Suprapubic skin (tissue), 4 donors: ENCODE measurements at regions not wholly inside any gene's neighbourhood (a gene's known extent, or its start where the extent isn't known, plus 50 kb on each side); places are given as distances from the start of the nearest gene placed in this dataset.

Source experiments
- DNase-seq, 2 donors: peaks; one replicate each; pipeline ENCODE4 v3.0.0-alpha.2; 2019; ENCODE audit warnings: low spot score in 2 of 2
- H3K27ac ChIP-seq: fragments of 200-600 bp; sonication (generic); one replicate; pipeline ENCODE4 v1.5.1; 2019
- H3K27me3 ChIP-seq: fragments of 200-600 bp; sonication (generic); one replicate; pipeline ENCODE4 v1.5.1; 2019
- H3K36me3 ChIP-seq: fragments of 200-600 bp; sonication (generic); one replicate; pipeline ENCODE4 v1.5.1; 2019
- H3K4me1 ChIP-seq: fragments of 200-600 bp; sonication (generic); one replicate; pipeline ENCODE4 v1.5.1; 2019
- H3K4me3 ChIP-seq: fragments of 200-600 bp; sonication (generic); one replicate; pipeline ENCODE4 v1.5.1; 2019; ENCODE audit warnings: mild to moderate bottlenecking
- H3K9me3 ChIP-seq: fragments of 200-600 bp; sonication (generic); one replicate; pipeline ENCODE4 v1.5.1; 2019
- EP300 ChIP-seq: sonication (generic); formaldehyde crosslinking; IDR thresholded peaks from one replicate; pipeline ENCODE4 v1.6.1; 2017; ENCODE audit warnings: antibody characterized with exemption
- POLR2A ChIP-seq, 2 donors: fragments of 450-650 bp; IDR thresholded peaks; one replicate each; pipeline ENCODE4 v1.6.1; 2017; ENCODE audit warnings: antibody characterized with exemption in 2 of 2, mild to moderate bottlenecking in 2 of 2, moderate library complexity in 2 of 2
- POLR2AphosphoS5 ChIP-seq, 3 donors: sonication (generic); formaldehyde crosslinking; IDR thresholded peaks; one replicate each; pipeline ENCODE4 v1.6.1; 2017; ENCODE audit warnings: antibody characterized with exemption in 3 of 3
- WGBS: methylation state at CpG from one replicate; pipeline ENCODE4 v1.1.5; 2018; 5-methylcytosine and 5-hydroxymethylcytosine counted together
- TF ChIP-seq, protein P1 (sequence below), 2 donors: fragments of 200-600 bp in 1 of 2; fragments of 450-650 bp in 1 of 2; sonication (generic) in 1 of 2; IDR thresholded peaks; one replicate each; pipeline ENCODE4 v1.5.1; 2016 to 2019; ENCODE audit warnings: antibody characterized with exemption in 2 of 2, mild to moderate bottlenecking in 1 of 2, moderate library complexity in 1 of 2

GRCh38 chr5:58263296-58263695 is 196.6 kb downstream of the PLK2 start:
- no peak overlapping the region for H3K27ac ChIP-seq
- WGBS, result 100% methylated on average over 1 of the region's 1 CpG
- no peaks in the 10 kb centered on the region for H3K9me3 ChIP-seq
- DNase-seq, result no peak
- H3K4me1 ChIP-seq, result peaks cover 5% of the 10 kb centered on the region
- H3K27me3 ChIP-seq, result no peaks in the 10 kb centered on the region
- TF ChIP-seq POLR2AphosphoS5 (IDR thresholded peaks at IDR 0.05) (no peak), POLR2A (IDR thresholded peaks at IDR 0.05) (no peak), EP300 (no peak)
- TF ChIP-seq, protein P1, sequence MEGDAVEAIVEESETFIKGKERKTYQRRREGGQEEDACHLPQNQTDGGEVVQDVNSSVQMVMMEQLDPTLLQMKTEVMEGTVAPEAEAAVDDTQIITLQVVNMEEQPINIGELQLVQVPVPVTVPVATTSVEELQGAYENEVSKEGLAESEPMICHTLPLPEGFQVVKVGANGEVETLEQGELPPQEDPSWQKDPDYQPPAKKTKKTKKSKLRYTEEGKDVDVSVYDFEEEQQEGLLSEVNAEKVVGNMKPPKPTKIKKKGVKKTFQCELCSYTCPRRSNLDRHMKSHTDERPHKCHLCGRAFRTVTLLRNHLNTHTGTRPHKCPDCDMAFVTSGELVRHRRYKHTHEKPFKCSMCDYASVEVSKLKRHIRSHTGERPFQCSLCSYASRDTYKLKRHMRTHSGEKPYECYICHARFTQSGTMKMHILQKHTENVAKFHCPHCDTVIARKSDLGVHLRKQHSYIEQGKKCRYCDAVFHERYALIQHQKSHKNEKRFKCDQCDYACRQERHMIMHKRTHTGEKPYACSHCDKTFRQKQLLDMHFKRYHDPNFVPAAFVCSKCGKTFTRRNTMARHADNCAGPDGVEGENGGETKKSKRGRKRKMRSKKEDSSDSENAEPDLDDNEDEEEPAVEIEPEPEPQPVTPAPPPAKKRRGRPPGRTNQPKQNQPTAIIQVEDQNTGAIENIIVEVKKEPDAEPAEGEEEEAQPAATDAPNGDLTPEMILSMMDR (IDR thresholded peaks at IDR 0.05), result no peak
- no peak overlapping the region for H3K4me3 ChIP-seq
- H3K36me3 ChIP-seq, result no peaks in the 10 kb centered on the region

- TF ChIP-seq POLR2A (IDR thresholded peaks at IDR 0.05) (no peak), EP300 (no peak)
- TF ChIP-seq, protein P1 (IDR thresholded peaks at IDR 0.05), result no peak
- no peak overlapping the region for H3K4me3 ChIP-seq
- no peak overlapping the region for H3K27ac ChIP-seq
- no peaks in the 10 kb centered on the region for H3K9me3 ChIP-seq
- H3K4me1 ChIP-seq, result peaks cover 5% of the 10 kb centered on the region
- H3K27me3 ChIP-seq, result no peaks in the 10 kb centered on the region
- H3K36me3 ChIP-seq, result no peaks in the 10 kb centered on the region
- DNase-seq, result no peak
- WGBS, result 80% methylated on average over 1 of the region's 1 CpG
Observed at GRCh38 chr5:58262226-58262625, 197.7 kb downstream of the PLK2 start.

DNA sequence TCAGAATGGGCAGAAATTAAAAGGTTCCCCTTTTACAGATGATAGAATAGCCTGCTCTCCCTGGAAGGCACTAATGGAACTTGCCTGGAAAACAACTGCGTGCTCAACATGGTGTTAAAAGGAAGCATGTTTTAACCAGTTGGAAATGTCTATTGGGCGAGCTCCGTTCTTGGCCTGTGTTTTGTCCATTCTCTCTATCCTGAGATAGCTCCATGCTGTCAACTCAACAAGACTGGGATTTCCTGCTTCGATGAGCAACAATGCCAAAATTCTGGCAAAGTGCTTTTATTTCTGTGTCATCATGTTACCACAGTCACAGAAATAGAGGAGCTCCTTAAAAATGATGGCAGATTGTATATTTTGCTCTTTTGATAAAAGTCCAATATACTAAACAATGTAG is 198.3 kb downstream of the PLK2 start:
- Histone ChIP-seq H3K36me3 (no peaks in the 10 kb centered on the region), H3K9me3 (no peaks in the 10 kb centered on the region), H3K27me3 (no peaks in the 10 kb centered on the region), H3K27ac (no peak overlapping the region), H3K4me1 (peaks cover 5% of the 10 kb centered on the region), H3K4me3 (no peak overlapping the region)
- no peak for DNase-seq
- no peak for TF ChIP-seq EP300
- TF ChIP-seq POLR2A (IDR thresholded peaks at IDR 0.05), result no peak
- TF ChIP-seq POLR2AphosphoS5 (IDR thresholded peaks at IDR 0.05), result no peak
- TF ChIP-seq, protein P1 (IDR thresholded peaks at IDR 0.05), result no peak
- 47% methylated on average over 4 of the region's 4 CpGs for WGBS

DNA sequence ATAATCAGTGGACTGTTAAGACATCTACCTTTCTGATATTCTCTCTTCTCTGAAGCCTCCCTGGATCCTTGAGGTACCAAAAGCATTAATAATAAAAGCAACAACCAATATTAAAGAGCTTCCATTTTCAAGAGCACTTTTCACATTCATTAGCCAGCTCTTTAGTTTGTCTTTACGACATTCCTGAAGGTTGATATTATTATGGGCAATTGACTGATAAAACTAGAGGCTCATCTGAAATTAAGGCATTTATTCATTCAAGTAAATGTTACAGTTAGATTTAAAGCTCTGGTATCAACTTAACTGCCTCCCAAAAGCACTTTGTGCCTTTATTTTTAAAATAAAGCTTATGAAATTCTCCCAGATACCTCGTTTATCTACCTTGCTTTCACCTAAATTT is 199.6 kb downstream of the PLK2 start:
- Histone ChIP-seq H3K36me3 (no peaks in the 10 kb centered on the region), H3K4me3 (no peak overlapping the region), H3K27ac (no peak overlapping the region), H3K27me3 (no peaks in the 10 kb centered on the region), H3K9me3 (no peaks in the 10 kb centered on the region), H3K4me1 (peaks cover 5% of the 10 kb centered on the region)
- TF ChIP-seq POLR2A (IDR thresholded peaks at IDR 0.05) (no peak), EP300 (no peak)
- TF ChIP-seq, protein P1 (IDR thresholded peaks at IDR 0.05), result no peak
- WGBS, result 90% methylated on average over 2 of the region's 2 CpGs
- DNase-seq, result no peak

DNA sequence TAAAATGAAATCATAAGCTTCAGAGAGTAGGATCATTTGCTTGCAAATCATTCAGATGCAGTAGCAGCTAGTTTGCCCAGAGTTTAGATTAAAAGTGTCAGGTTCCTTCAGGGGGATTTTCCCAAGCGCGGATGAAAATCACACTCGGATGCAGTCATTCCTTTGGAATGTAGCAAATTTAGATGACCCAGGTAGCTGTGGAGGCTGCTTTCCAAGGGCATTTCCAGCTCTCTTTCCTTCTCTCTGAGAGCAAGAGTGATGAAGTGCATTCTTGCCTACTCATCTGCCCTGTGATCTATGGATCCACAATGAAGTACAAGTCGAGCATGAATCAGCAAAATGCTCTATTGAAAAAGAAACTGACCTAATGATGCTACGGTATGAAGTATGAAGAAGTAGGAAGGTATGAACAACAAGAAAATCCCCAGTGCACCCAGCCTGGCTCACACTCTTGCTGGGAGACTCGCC is 200.2 kb downstream of the PLK2 start:
- H3K27ac ChIP-seq, result no peak overlapping the region
- DNase-seq, result no peak
- no peak overlapping the region for H3K4me3 ChIP-seq
- TF ChIP-seq POLR2AphosphoS5 (IDR thresholded peaks at IDR 0.05) (no peak), EP300 (no peak), POLR2A (IDR thresholded peaks at IDR 0.05) (no peak)
- TF ChIP-seq, protein P1 (IDR thresholded peaks at IDR 0.05), result no peak
- H3K36me3 ChIP-seq, result no peaks in the 10 kb centered on the region
- peaks cover 5% of the 10 kb centered on the region for H3K4me1 ChIP-seq
- 29% methylated on average over 6 of the region's 6 CpGs for WGBS
- no peaks in the 10 kb centered on the region for H3K9me3 ChIP-seq
- no peaks in the 10 kb centered on the region for H3K27me3 ChIP-seq
